Right lobe of liver (tissue), 6 donors: ENCODE measurements at regions not wholly inside any gene's neighbourhood (a gene's known extent, or its start where the extent isn't known, plus 50 kb on each side); places are given as distances from the start of the nearest gene placed in this dataset.

Source experiments
- ATAC-seq, 4 donors: fragments of 200-7000 bp; cut with Tn5 transposase; one replicate each; pipeline ENCODE4 v1.9.1; 2020; ENCODE audit warnings: mild to moderate bottlenecking in 4 of 4, moderate library complexity in 4 of 4
- DNase-seq, 3 donors: peaks; one replicate each; pipeline ENCODE4 v3.0.0-alpha.2; 2020
- H3K27ac ChIP-seq, 3 donors: fragments of 200-600 bp; one replicate each; pipeline ENCODE4 v1.8.0; 2022
- H3K27me3 ChIP-seq, 2 donors: fragments of 200-600 bp; one replicate each; pipeline ENCODE4 v1.8.0; 2022
- H3K36me3 ChIP-seq, 4 donors: fragments of 200-600 bp; sonication (generic) in 1 of 4; one replicate each; pipeline versions ENCODE4 v1.5.1 to v1.8.0; 2017 to 2022; ENCODE audit warnings: control low read depth in 1 of 4
- H3K4me1 ChIP-seq, 4 donors: fragments of 200-600 bp; sonication (generic) in 1 of 4; one replicate each; pipeline versions ENCODE4 v1.5.1 to v1.8.0; 2017 to 2022; ENCODE audit warnings: control low read depth in 1 of 4
- H3K4me3 ChIP-seq, 3 donors: fragments of 200-600 bp; one replicate each; pipeline ENCODE4 v1.8.0; 2022
- H3K9me3 ChIP-seq, 4 donors: fragments of 200-600 bp; sonication (generic) in 1 of 4; one replicate each; pipeline versions ENCODE4 v1.5.1 to v1.8.0; 2017 to 2022; ENCODE audit warnings: control low read depth in 1 of 4
- CTCF ChIP-seq, 4 donors: fragments of 200-600 bp in 3 of 4; fragments of 450-650 bp in 1 of 4; IDR thresholded peaks; one replicate each; pipeline versions ENCODE4 v1.5.1 to v1.8.0; 2016 to 2022; ENCODE audit warnings: antibody characterized with exemption in 4 of 4, mild to moderate bottlenecking in 2 of 4
- POLR2A ChIP-seq: fragments of 450-650 bp; IDR thresholded peaks from one replicate; pipeline ENCODE4 v1.6.1; 2017; ENCODE audit warnings: antibody characterized with exemption, mild to moderate bottlenecking
- WGBS: methylation state at CpG from one replicate; pipeline ENCODE4 v1.1.6; 2018; ENCODE audit warnings: low coverage, low lambda C conversion rate; ENCODE audit not compliant: insufficient coverage; ENCODE audit errors: missing lambda C conversion rate; 5-methylcytosine and 5-hydroxymethylcytosine counted together
- intact Hi-C, 2 donors: fragments of 100-400 bp; cut with DNase I; formaldehyde crosslinking; loops; one replicate each; pipeline versions ENCODE4 v1.11.2 to v1.14.1; 2022
- donor health status: DM: no; HTN: yes; CAD: no.
- donor health status: DM: no; HTN: no; CAD: no.
- donor health status: DM: no; HTN: no; CAD: no.
- donor health status: DM: no; HTN: yes; CAD: no.
- donor health status: DM: no; HTN: yes; CAD: no.

GRCh38 chr16:60686824-60687223 is 1349.4 kb downstream of the CDH8 start:
- no peaks in the 10 kb centered on the region for H3K4me1 ChIP-seq
- no peaks in the 10 kb centered on the region for H3K9me3 ChIP-seq
- H3K27ac ChIP-seq = no peak overlapping the region
- no peak for ATAC-seq
- no peaks in the 10 kb centered on the region for H3K36me3 ChIP-seq
- no peak overlapping the region for H3K4me3 ChIP-seq
- DNase-seq = no peak
- no peaks in the 10 kb centered on the region for H3K27me3 ChIP-seq
- intact Hi-C loops = no loop called here
- no peak for TF ChIP-seq POLR2A
- TF ChIP-seq CTCF (IDR thresholded peaks at IDR 0.05) = no peak
- WGBS = 57% methylated on average over 2 of the region's 2 CpGs

GRCh38 chr16:60684002-60684401 is 1352.2 kb downstream of the CDH8 start:
- Histone ChIP-seq H3K4me3 (no peak overlapping the region), H3K9me3 (no peaks in the 10 kb centered on the region), H3K27me3 (no peaks in the 10 kb centered on the region), H3K27ac (no peak overlapping the region), H3K36me3 (no peaks in the 10 kb centered on the region), H3K4me1 (no peaks in the 10 kb centered on the region)
- DNase-seq = no peak
- intact Hi-C loops = no loop called here
- TF ChIP-seq CTCF (IDR thresholded peaks at IDR 0.05) = no peak
- no peak for TF ChIP-seq POLR2A
- ATAC-seq = no peak
- 13% methylated on average over 4 of the region's 4 CpGs for WGBS

GRCh38 chr16:60682219-60682618 is 1354.0 kb downstream of the CDH8 start:
- 27% methylated on average over 1 of the region's 1 CpG for WGBS
- H3K9me3 ChIP-seq = no peaks in the 10 kb centered on the region

GRCh38 chr16:60681043-60681442 is 1355.2 kb downstream of the CDH8 start:
- ATAC-seq (no peak), DNase-seq (no peak)
- WGBS = 54% methylated on average over 1 of the region's 1 CpG
- no peak overlapping the region for H3K27ac ChIP-seq
- intact Hi-C loops = no loop called here
- no peaks in the 10 kb centered on the region for H3K4me1 ChIP-seq
- no peaks in the 10 kb centered on the region for H3K27me3 ChIP-seq
- TF ChIP-seq POLR2A = no peak
- TF ChIP-seq CTCF (IDR thresholded peaks at IDR 0.05) = no peak
- H3K4me3 ChIP-seq = no peak overlapping the region
- no peaks in the 10 kb centered on the region for H3K36me3 ChIP-seq
- H3K9me3 ChIP-seq = no peaks in the 10 kb centered on the region

More at GRCh38 chr16:60682219-60682618, 1354.0 kb downstream of the CDH8 start:
- no peak overlapping the region for H3K4me3 ChIP-seq
- TF ChIP-seq CTCF (IDR thresholded peaks at IDR 0.05) = no peak
- no peak for TF ChIP-seq POLR2A
- ATAC-seq = no peak
- no peak for DNase-seq
- intact Hi-C loops = no loop called here
- H3K27ac ChIP-seq = no peak overlapping the region
- no peaks in the 10 kb centered on the region for H3K27me3 ChIP-seq
- no peaks in the 10 kb centered on the region for H3K4me1 ChIP-seq
- H3K36me3 ChIP-seq = no peaks in the 10 kb centered on the region

- Histone ChIP-seq H3K36me3 (no peaks in the 10 kb centered on the region), H3K4me1 (no peaks in the 10 kb centered on the region), H3K27me3 (no peaks in the 10 kb centered on the region), H3K9me3 (no peaks in the 10 kb centered on the region), H3K4me3 (no peak overlapping the region), H3K27ac (no peak overlapping the region)
- ATAC-seq (no peak), DNase-seq (no peak)
- TF ChIP-seq POLR2A (no peak), CTCF (IDR thresholded peaks at IDR 0.05) (no peak)
- intact Hi-C loops = no loop called here
Measured at GRCh38 chr16:60675022-60675421, 1361.2 kb downstream of the CDH8 start.
